GM23338 (cell line): ENCODE measurements at regions not wholly inside any gene's neighbourhood (a gene's known extent, or its start where the extent isn't known, plus 50 kb on each side); places are given as distances from the start of the nearest gene placed in this dataset.
A peak's percentile ranks its signal among the peaks of the same experiment; 100 is the strongest.

Source experiments
- ATAC-seq: fragments of 200-7000 bp; cut with Tn5 transposase; 3 replicates; pipeline ENCODE4 v1.9.1; 2020
- DNase-seq: peaks from one replicate; pipeline ENCODE4 v3.0.0-alpha.2; 2015; ENCODE audit warnings: low spot score
- H2AFZ ChIP-seq: fragments of 200-600 bp; sonication (generic); 2 replicates; pipeline ENCODE4 v1.8.0; 2016; ENCODE audit warnings: antibody characterized with exemption, mild to moderate bottlenecking, moderate library complexity
- H3F3A ChIP-seq: fragments of 200-600 bp; sonication (generic); replicated peaks from 2 replicates; pipeline ENCODE4 v1.8.0; 2017; ENCODE audit warnings: antibody characterized with exemption, mixed run types, low read depth
- H3K27ac ChIP-seq: fragments of 200-600 bp; sonication (generic); 2 replicates; pipeline ENCODE4 v1.6.1; 2016; ENCODE audit warnings: low read depth
- H3K27me3 ChIP-seq: fragments of 200-600 bp; sonication (generic); 2 replicates; pipeline ENCODE4 v1.8.0; 2016; ENCODE audit warnings: mild to moderate bottlenecking, mixed run types, moderate library complexity; ENCODE audit not compliant: insufficient read depth
- H3K36me3 ChIP-seq: fragments of 200-600 bp; sonication (generic); 2 replicates; pipeline ENCODE4 v1.8.0; 2016; ENCODE audit warnings: mild to moderate bottlenecking; ENCODE audit not compliant: insufficient read depth
- H3K4me1 ChIP-seq: fragments of 200-600 bp; sonication (generic); 2 replicates; pipeline ENCODE4 v1.8.0; 2016; ENCODE audit warnings: mild to moderate bottlenecking, moderate library complexity; ENCODE audit not compliant: insufficient read depth
- H3K4me2 ChIP-seq: fragments of 200-600 bp; sonication (generic); 2 replicates; pipeline ENCODE4 v1.7.1; 2017; ENCODE audit warnings: mixed run types
- H3K4me3 ChIP-seq: fragments of 200-600 bp; sonication (generic); 2 replicates; pipeline ENCODE4 v1.6.1; 2016; ENCODE audit warnings: mixed run types
- H3K79me2 ChIP-seq: fragments of 200-600 bp; sonication (generic); replicated peaks from 2 replicates; pipeline ENCODE4 v1.8.0; 2017; ENCODE audit warnings: mild to moderate bottlenecking; ENCODE audit not compliant: insufficient read depth
- H3K9me2 ChIP-seq: fragments of 200-600 bp; sonication (generic); 2 replicates; pipeline ENCODE4 v1.8.0; 2017; ENCODE audit not compliant: insufficient read depth
- H4K20me1 ChIP-seq: fragments of 200-600 bp; sonication (generic); replicated peaks from 2 replicates; pipeline ENCODE4 v1.8.0; 2017; ENCODE audit warnings: mild to moderate bottlenecking; ENCODE audit not compliant: insufficient read depth
- H3K27ac Mint-ChIP-seq: 2 replicates; pipeline ENCODE4 v1.8.0; 2020; ENCODE audit warnings: inconsistent platforms, mild to moderate bottlenecking, moderate library complexity, mixed read lengths
- H3K27me3 Mint-ChIP-seq: 3 replicates; pipeline ENCODE4 v1.8.0; 2022; ENCODE audit warnings: low read depth, mild to moderate bottlenecking, moderate library complexity, mixed read lengths, inconsistent platforms; ENCODE audit not compliant: insufficient read depth, poor library complexity
- H3K36me3 Mint-ChIP-seq: 3 replicates; pipeline ENCODE4 v1.8.0; 2021; ENCODE audit warnings: low read depth, mild to moderate bottlenecking, inconsistent platforms, moderate library complexity, mixed read lengths
- H3K4me1 Mint-ChIP-seq: 3 replicates; pipeline ENCODE4 v1.8.0; 2020; ENCODE audit warnings: mild to moderate bottlenecking, inconsistent platforms, mixed read lengths
- H3K4me3 Mint-ChIP-seq: 3 replicates; pipeline ENCODE4 v1.8.0; 2021; ENCODE audit warnings: moderate library complexity, mild to moderate bottlenecking, inconsistent platforms, mixed read lengths
- H3K9me3 Mint-ChIP-seq: 3 replicates; pipeline ENCODE4 v1.8.0; 2020; ENCODE audit warnings: moderate library complexity, mild to moderate bottlenecking, inconsistent platforms, mixed read lengths
- CREB1 ChIP-seq: fragments of 250-450 bp; sonication (Bioruptor Pico); IDR thresholded peaks from 2 replicates; pipeline ENCODE4 v1.5.0; 2020; ENCODE audit warnings: low read depth, mild to moderate bottlenecking, moderate library complexity
- CTCF ChIP-seq, 2 experiments: fragments of 200-600 bp in 1 of 2; sonication (generic) in 1 of 2; conservative IDR thresholded peaks; 2 replicates each; pipeline versions ENCODE4 v1.5.1 to v1.6.1; 2016 to 2017; ENCODE audit warnings: antibody characterized with exemption in 2 of 2, low read depth in 2 of 2, mild to moderate bottlenecking in 2 of 2, moderate library complexity in 1 of 2
- EZH2 ChIP-seq: fragments of 200-600 bp; sonication (generic); IDR thresholded peaks from one replicate; pipeline ENCODE4 v1.8.0; 2017; ENCODE audit warnings: antibody characterized with exemption, mild to moderate bottlenecking, low read depth; ENCODE audit not compliant: unreplicated experiment
- EZH2phosphoT487 ChIP-seq: fragments of 200-600 bp; sonication (generic); IDR thresholded peaks from one replicate; pipeline ENCODE4 v1.8.1; 2018; ENCODE audit warnings: antibody characterized with exemption; ENCODE audit not compliant: unreplicated experiment
- JUNB ChIP-seq: IDR thresholded peaks from one replicate; pipeline ENCODE4 v1.6.1; 2016; ENCODE audit warnings: antibody characterized with exemption; ENCODE audit not compliant: unreplicated experiment
- NANOG ChIP-seq: IDR thresholded peaks from 2 replicates; pipeline ENCODE4 v1.6.1; 2016; ENCODE audit warnings: antibody characterized with exemption, borderline replicate concordance
- POLR2AphosphoS5 ChIP-seq: IDR thresholded peaks from 2 replicates; pipeline ENCODE4 v1.6.1; 2016; ENCODE audit warnings: antibody characterized with exemption, low read depth
- STAT1 ChIP-seq: IDR thresholded peaks from one replicate; pipeline ENCODE4 v1.6.1; 2016; ENCODE audit warnings: antibody characterized with exemption; ENCODE audit not compliant: unreplicated experiment
- ZNF114 ChIP-seq: fragments of 250-450 bp; sonication (Bioruptor Pico); IDR thresholded peaks from 2 replicates; pipeline ENCODE4 v1.5.0; 2020; ENCODE audit warnings: mild to moderate bottlenecking, moderate library complexity
- ZNF331 ChIP-seq: fragments of 250-450 bp; sonication (Bioruptor Pico); IDR thresholded peaks from 2 replicates; pipeline ENCODE4 v1.5.0; 2020; ENCODE audit warnings: low read depth, mild to moderate bottlenecking, moderate library complexity
- TF ChIP-seq, protein P1 (sequence below): IDR thresholded peaks from 2 replicates; pipeline ENCODE4 v1.6.1; 2016; ENCODE audit warnings: antibody characterized with exemption

- Histone ChIP-seq H2AFZ (no peak overlapping the region), H3K4me2 (no peak overlapping the region), H3K79me2 (no peaks in the 10 kb centered on the region), H3K27ac (no peak overlapping the region), H3K4me1 (peaks cover 7% of the 10 kb centered on the region; the same call in 1 of the 2 replicates), H3F3A (no peaks in the 10 kb centered on the region), H3K9me2 (no peaks in the 10 kb centered on the region), H3K36me3 (no peaks in the 10 kb centered on the region; the same call in 1 of the 2 replicates), H3K27me3 (no peaks in the 10 kb centered on the region), H4K20me1 (no peaks in the 10 kb centered on the region), H3K4me3 (no peak overlapping the region)
- Mint-ChIP-seq H3K36me3 (no peaks in the 10 kb centered on the region), H3K4me3 (no peak overlapping the region), H3K27me3 (peaks cover 4% of the 10 kb centered on the region), H3K9me3 (peaks cover 4% of the 10 kb centered on the region; the same call in 1 of the 3 replicates), H3K4me1 (peaks cover 5% of the 10 kb centered on the region; the same call in 2 of the 3 replicates), H3K27ac (no peak overlapping the region)
- no peak for ATAC-seq
- no peak for DNase-seq
- TF ChIP-seq EZH2 (no peak), CTCF (conservative IDR thresholded peaks at IDR 0.05; ENCODE audit: low read depth in 2 of 2) (peak; percentile 34 to 52)
Observed at GRCh38 chr12:65609359-65609771, 214.9 kb upstream of the HMGA2 start.

DNA sequence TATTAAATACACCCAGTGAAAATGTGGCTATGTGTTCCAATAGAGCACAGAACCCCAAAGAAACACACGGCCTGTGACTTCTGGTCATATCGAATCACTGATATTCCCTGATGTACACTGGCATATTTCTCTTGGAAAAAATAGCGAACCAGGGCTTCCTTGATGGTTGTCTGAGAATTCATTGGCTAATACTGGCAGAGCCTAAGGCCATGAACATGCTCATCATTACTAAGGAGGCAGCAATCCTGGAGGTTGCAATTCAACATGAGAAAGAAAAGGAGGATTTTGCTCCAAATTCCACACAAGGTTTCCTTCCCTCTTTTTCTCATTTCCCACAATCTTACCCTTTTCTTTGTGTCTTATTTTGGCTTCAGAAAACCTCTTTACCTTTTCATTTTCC, 212.9 kb upstream of the HMGA2 start:
- no peaks in the 10 kb centered on the region for H3K79me2 ChIP-seq
- H2AFZ ChIP-seq = no peak overlapping the region
- H3K27ac ChIP-seq = no peak overlapping the region
- peaks cover 6% of the 10 kb centered on the region for H3K27me3 Mint-ChIP-seq
- no peaks in the 10 kb centered on the region for H3K27me3 ChIP-seq
- H3K27ac Mint-ChIP-seq = no peak overlapping the region
- H3K36me3 Mint-ChIP-seq = no peaks in the 10 kb centered on the region
- no peaks in the 10 kb centered on the region; the same call in 1 of the 2 replicates for H3K36me3 ChIP-seq
- H4K20me1 ChIP-seq = no peaks in the 10 kb centered on the region
- no peaks in the 10 kb centered on the region for H3K9me2 ChIP-seq
- ATAC-seq = no peak
- H3K9me3 Mint-ChIP-seq = peaks cover 4% of the 10 kb centered on the region; the same call in 1 of the 3 replicates
- no peak overlapping the region for H3K4me2 ChIP-seq
- no peaks in the 10 kb centered on the region for H3F3A ChIP-seq
- peaks cover 5% of the 10 kb centered on the region for H3K4me1 Mint-ChIP-seq
- no peak overlapping the region for H3K4me3 Mint-ChIP-seq
- H3K4me3 ChIP-seq = no peak overlapping the region
- peaks cover 7% of the 10 kb centered on the region; the same call in 1 of the 2 replicates for H3K4me1 ChIP-seq
- DNase-seq = no peak
- no peak for TF ChIP-seq CREB1 (CRISPR knock-in tag)
- TF ChIP-seq POLR2AphosphoS5 = no peak
- no peak for TF ChIP-seq NANOG
- no peak for TF ChIP-seq CTCF (conservative IDR thresholded peaks at IDR 0.05; ENCODE audit: low read depth in 2 of 2)
- TF ChIP-seq EZH2phosphoT487 = no peak
- no peak for TF ChIP-seq ZNF331 (CRISPR knock-in tag)
- TF ChIP-seq ZNF114 (CRISPR knock-in tag) = no peak
- no peak for TF ChIP-seq STAT1
- no peak for TF ChIP-seq JUNB
- TF ChIP-seq, protein P1, sequence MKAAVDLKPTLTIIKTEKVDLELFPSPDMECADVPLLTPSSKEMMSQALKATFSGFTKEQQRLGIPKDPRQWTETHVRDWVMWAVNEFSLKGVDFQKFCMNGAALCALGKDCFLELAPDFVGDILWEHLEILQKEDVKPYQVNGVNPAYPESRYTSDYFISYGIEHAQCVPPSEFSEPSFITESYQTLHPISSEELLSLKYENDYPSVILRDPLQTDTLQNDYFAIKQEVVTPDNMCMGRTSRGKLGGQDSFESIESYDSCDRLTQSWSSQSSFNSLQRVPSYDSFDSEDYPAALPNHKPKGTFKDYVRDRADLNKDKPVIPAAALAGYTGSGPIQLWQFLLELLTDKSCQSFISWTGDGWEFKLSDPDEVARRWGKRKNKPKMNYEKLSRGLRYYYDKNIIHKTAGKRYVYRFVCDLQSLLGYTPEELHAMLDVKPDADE = no peak
